HCT116 (cell line): ENCODE measurements at regions not wholly inside any gene's neighbourhood (a gene's known extent, or its start where the extent isn't known, plus 50 kb on each side); places are given as distances from the start of the nearest gene placed in this dataset.

Experiments used
- ATAC-seq: fragments of 200-7000 bp; cut with Tn5 transposase; 2 replicates; pipeline ENCODE4 v1.9.1; 2020; ENCODE audit warnings: mild to moderate bottlenecking, moderate library complexity
- BruUV-seq: library from RNA; stranded (reverse); fragments of 400-500 nt; replicated peaks from 2 replicates; lab custom pipeline; 2021; lab: Mats Ljungman, UMichigan
- CTCF ChIA-PET: fragments of 300-600 bp; sonication (Branson Sonifier 250); formaldehyde crosslinking; loops from one replicate; lab custom pipeline; 2021; ENCODE audit warnings: antibody characterized with exemption; lab: Charles Lee
- POLR2A ChIA-PET: fragments of 300-600, 350-600 bp; sonication (Branson Sonifier 250); formaldehyde crosslinking; loops from one replicate; lab custom pipeline; 2021; ENCODE audit warnings: antibody characterized with exemption; lab: Charles Lee
- RAD21 ChIA-PET, 2 experiments: fragments of 300-600 bp; sonication (Branson Sonifier 250); formaldehyde crosslinking; loops; one replicate each; lab custom pipeline; 2023; ENCODE audit warnings: low total read pairs in 2 of 2; ENCODE audit not compliant: uncharacterized antibody in 2 of 2, unreplicated experiment in 2 of 2, low non-redundant PET in 1 of 2; lab: Charles Lee
- DNase-seq: peaks from one replicate; pipeline ENCODE4 v3.0.0-alpha.2; 2010; ENCODE audit warnings: low read depth, low spot score
- H2AFZ ChIP-seq: fragments of 200-600 bp; shearing (Covaris generic), sonication (generic); 2 replicates; pipeline ENCODE4 v1.6.1; 2017; ENCODE audit warnings: low read depth, mixed run types, mixed read lengths, antibody characterized with exemption, low read length; ENCODE audit not compliant: poor library complexity, severe bottlenecking
- H3K27ac ChIP-seq: 2 replicates; pipeline ENCODE4 v1.5.1; 2012; ENCODE audit warnings: low read depth, low read length
- H3K27me3 ChIP-seq: fragments of 200-600 bp; sonication (generic); 2 replicates; pipeline ENCODE4 v1.6.1; 2016; ENCODE audit warnings: mixed run types, low read length, mixed read lengths; ENCODE audit not compliant: insufficient read depth
- H3K36me3 ChIP-seq, 2 experiments: fragments of 200-500 bp in 1 of 2; fragments of 200-600 bp in 1 of 2; sonication (Bioruptor generic) in 1 of 2; sonication (generic) in 1 of 2; 2 replicates each; pipeline versions ENCODE4 v1.5.1 to v1.6.1; 2014 to 2016; ENCODE audit warnings: low read length in 2 of 2, inconsistent platforms in 1 of 2, mixed read lengths in 1 of 2, mixed run types in 1 of 2; ENCODE audit not compliant: insufficient read depth in 2 of 2, control insufficient read depth in 1 of 2
- H3K4me1 ChIP-seq, 2 experiments: fragments of 200-600 bp in 1 of 2; sonication (generic) in 1 of 2; 2 replicates each; pipeline versions ENCODE4 v1.5.1 to v1.6.1; 2012 to 2017; ENCODE audit warnings: low read length in 2 of 2, inconsistent platforms in 1 of 2, mild to moderate bottlenecking in 1 of 2, mixed read lengths in 1 of 2, mixed run types in 1 of 2, moderate library complexity in 1 of 2; ENCODE audit not compliant: insufficient read depth in 2 of 2, control insufficient read depth in 1 of 2
- H3K4me2 ChIP-seq: fragments of 200-600 bp; sonication (generic); 2 replicates; pipeline ENCODE4 v1.6.1; 2017; ENCODE audit warnings: mixed run types, low read length, mixed read lengths
- H3K4me3 ChIP-seq, 2 experiments: fragments of 200-600 bp in 1 of 2; sonication (generic) in 1 of 2; replicated peaks in 1 of 2; 2 replicates each; pipeline ENCODE4 v1.5.1; 2011 to 2016; ENCODE audit warnings: low read length in 2 of 2, control low read depth in 1 of 2, low read depth in 1 of 2, mild to moderate bottlenecking in 1 of 2, mixed read lengths in 1 of 2, mixed run types in 1 of 2
- H3K79me2 ChIP-seq: fragments of 200-600 bp; sonication (generic); 2 replicates; pipeline ENCODE4 v1.6.1; 2017; ENCODE audit warnings: mild to moderate bottlenecking, mixed run types, low read length, moderate library complexity, mixed read lengths; ENCODE audit not compliant: insufficient read depth
- H3K9ac ChIP-seq: fragments of 200-600 bp; sonication (generic); 2 replicates; pipeline ENCODE4 v1.6.1; 2016; ENCODE audit warnings: low read length, mixed read lengths
- H3K9me2 ChIP-seq: fragments of 200-600 bp; sonication (generic), shearing (Covaris generic); 2 replicates; pipeline ENCODE4 v1.6.1; 2017; ENCODE audit warnings: mixed run types, mild to moderate bottlenecking, moderate library complexity; ENCODE audit not compliant: insufficient read depth
- H3K9me3 ChIP-seq, 2 experiments: fragments of 200-500 bp in 1 of 2; fragments of 200-600 bp in 1 of 2; sonication (Bioruptor generic) in 1 of 2; sonication (generic) in 1 of 2; 2 replicates each; pipeline ENCODE4 v1.6.1; 2014 to 2017; ENCODE audit warnings: low read length in 2 of 2, mixed read lengths in 2 of 2, inconsistent platforms in 1 of 2, low read depth in 1 of 2, mild to moderate bottlenecking in 1 of 2, mixed run types in 1 of 2, moderate library complexity in 1 of 2; ENCODE audit not compliant: control insufficient read depth in 1 of 2, insufficient read depth in 1 of 2
- H4K20me1 ChIP-seq: fragments of 200-600 bp; sonication (generic), shearing (Covaris generic); 2 replicates; pipeline ENCODE4 v1.6.1; 2017; ENCODE audit warnings: mixed run types, mild to moderate bottlenecking, moderate library complexity; ENCODE audit not compliant: insufficient read depth
- EZH2 ChIP-seq: fragments of 200-600 bp; sonication (generic); IDR thresholded peaks from 2 replicates; pipeline ENCODE4 v1.6.1; 2017; ENCODE audit warnings: antibody characterized with exemption, mixed run types
- JUND ChIP-seq: IDR thresholded peaks from 2 replicates; pipeline ENCODE4 v1.6.1; 2012
- POLR2AphosphoS5 ChIP-seq: IDR thresholded peaks from 2 replicates; pipeline ENCODE4 v1.6.1; 2011; ENCODE audit warnings: mild to moderate bottlenecking, low read depth, low read length, moderate library complexity
- RAD21 ChIP-seq: IDR thresholded peaks from 2 replicates; pipeline ENCODE4 v1.6.1; 2012; ENCODE audit warnings: low read depth, mild to moderate bottlenecking
- YY1 ChIP-seq: IDR thresholded peaks from 2 replicates; pipeline ENCODE4 v1.6.1; 2011; ENCODE audit warnings: low read length, low read depth, moderate library complexity, mild to moderate bottlenecking; ENCODE audit not compliant: insufficient replicate concordance; ENCODE audit errors: extremely low read depth
- intact Hi-C: fragments of 100-400 bp; cut with micrococcal nuclease; formaldehyde crosslinking; loops from 2 replicates; pipeline ENCODE4 v1.10.0; 2022
- TF ChIP-seq, protein P1 (sequence below), 3 experiments: fragments of 200-600 bp in 1 of 3; sonication (generic) in 1 of 3; IDR thresholded peaks in 2 of 3; conservative IDR thresholded peaks in 1 of 3; 2 replicates each; pipeline ENCODE4 v1.5.1; 2012 to 2017; ENCODE audit warnings: low read depth in 2 of 3, low read length in 2 of 3, antibody characterized with exemption in 1 of 3, borderline replicate concordance in 1 of 3, control low read depth in 1 of 3, mild to moderate bottlenecking in 1 of 3, mixed read lengths in 1 of 3, mixed run types in 1 of 3, moderate library complexity in 1 of 3; ENCODE audit not compliant: insufficient read depth in 1 of 3

DNA sequence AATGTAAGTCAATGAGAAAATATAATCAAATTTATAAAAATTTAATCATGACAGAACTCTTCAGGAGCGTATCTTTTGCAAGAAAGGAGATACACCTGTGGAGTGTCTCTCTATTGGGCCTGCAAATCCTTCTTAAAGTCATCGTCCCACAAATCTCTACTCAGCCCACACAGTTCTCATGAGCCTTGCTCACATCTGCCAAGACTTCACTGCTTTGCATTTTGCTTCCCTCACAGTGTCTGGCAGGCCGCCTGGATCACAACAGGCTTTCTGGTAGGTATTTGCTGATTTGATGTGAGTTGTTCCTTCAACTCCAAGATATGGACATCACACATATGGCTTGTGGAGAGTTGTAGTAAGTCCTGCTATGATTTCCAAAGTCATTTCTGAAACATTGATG lies 183.1 kb upstream of the ARX start:
- Histone ChIP-seq H3K79me2 (no peaks in the 10 kb centered on the region), H3K36me3 (no peaks in the 10 kb centered on the region), H3K27me3 (no peaks in the 10 kb centered on the region), H3K27ac (no peak overlapping the region), H3K4me3 (no peak overlapping the region), H2AFZ (no peak overlapping the region), H3K4me1 (no peaks in the 10 kb centered on the region), H3K4me2 (no peak overlapping the region), H3K9ac (no peak overlapping the region), H3K9me2 (no peaks in the 10 kb centered on the region), H3K9me3 (no peaks in the 10 kb centered on the region), H4K20me1 (no peaks in the 10 kb centered on the region)
- intact Hi-C loops = no loop called here
- POLR2A ChIA-PET = no interaction called here
- DNase-seq (no peak), ATAC-seq (no peak)
- no peak for TF ChIP-seq YY1
- no peak for TF ChIP-seq RAD21
- no peak for TF ChIP-seq JUND
- RAD21 ChIA-PET = no interaction called here
- CTCF ChIA-PET = no interaction called here
- BruUV-seq = no TSS peak

GRCh38 chrX:25198253-25198652 lies 182.5 kb upstream of the ARX start:
- no peak overlapping the region for H3K27ac ChIP-seq
- ChIA-PET RAD21 (no interaction called here), CTCF (no interaction called here), POLR2A (no interaction called here)
- H4K20me1 ChIP-seq = no peaks in the 10 kb centered on the region
- BruUV-seq = no TSS peak
- intact Hi-C loops = no loop called here
- ATAC-seq (no peak), DNase-seq (no peak)
- no peaks in the 10 kb centered on the region for H3K36me3 ChIP-seq
- no peaks in the 10 kb centered on the region for H3K9me3 ChIP-seq
- no peak overlapping the region for H3K9ac ChIP-seq
- no peak overlapping the region for H3K4me2 ChIP-seq
- no peaks in the 10 kb centered on the region for H3K79me2 ChIP-seq
- H3K27me3 ChIP-seq = no peaks in the 10 kb centered on the region
- H3K9me2 ChIP-seq = no peaks in the 10 kb centered on the region
- H2AFZ ChIP-seq = no peak overlapping the region
- no peaks in the 10 kb centered on the region for H3K4me1 ChIP-seq
- no peak overlapping the region for H3K4me3 ChIP-seq
- TF ChIP-seq, protein P1, sequence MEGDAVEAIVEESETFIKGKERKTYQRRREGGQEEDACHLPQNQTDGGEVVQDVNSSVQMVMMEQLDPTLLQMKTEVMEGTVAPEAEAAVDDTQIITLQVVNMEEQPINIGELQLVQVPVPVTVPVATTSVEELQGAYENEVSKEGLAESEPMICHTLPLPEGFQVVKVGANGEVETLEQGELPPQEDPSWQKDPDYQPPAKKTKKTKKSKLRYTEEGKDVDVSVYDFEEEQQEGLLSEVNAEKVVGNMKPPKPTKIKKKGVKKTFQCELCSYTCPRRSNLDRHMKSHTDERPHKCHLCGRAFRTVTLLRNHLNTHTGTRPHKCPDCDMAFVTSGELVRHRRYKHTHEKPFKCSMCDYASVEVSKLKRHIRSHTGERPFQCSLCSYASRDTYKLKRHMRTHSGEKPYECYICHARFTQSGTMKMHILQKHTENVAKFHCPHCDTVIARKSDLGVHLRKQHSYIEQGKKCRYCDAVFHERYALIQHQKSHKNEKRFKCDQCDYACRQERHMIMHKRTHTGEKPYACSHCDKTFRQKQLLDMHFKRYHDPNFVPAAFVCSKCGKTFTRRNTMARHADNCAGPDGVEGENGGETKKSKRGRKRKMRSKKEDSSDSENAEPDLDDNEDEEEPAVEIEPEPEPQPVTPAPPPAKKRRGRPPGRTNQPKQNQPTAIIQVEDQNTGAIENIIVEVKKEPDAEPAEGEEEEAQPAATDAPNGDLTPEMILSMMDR (IDR thresholded peaks at IDR 0.05 in 2 of 3, conservative IDR thresholded peaks at IDR 0.05 in 1 of 3; ENCODE audit: borderline replicate concordance in 1 of 3, insufficient read depth in 1 of 3, low read depth in 2 of 3, low read length in 2 of 3) = no peak
- TF ChIP-seq JUND (no peak), POLR2AphosphoS5 (no peak), EZH2 (no peak)
- TF ChIP-seq, all 23 proteins: peak for 0
